HCT116 (cell line): ENCODE measurements at regions not wholly inside any gene's neighbourhood (a gene's known extent, or its start where the extent isn't known, plus 50 kb on each side); places are given as distances from the start of the nearest gene placed in this dataset.

ENCODE experiments used
- CTCF ChIP-seq, 3 experiments: fragments of 200-600 bp in 1 of 3; sonication (generic) in 1 of 3; IDR thresholded peaks in 2 of 3; conservative IDR thresholded peaks in 1 of 3; 2 replicates each; pipeline ENCODE4 v1.5.1; 2012 to 2017; ENCODE audit warnings: low read depth in 2 of 3, low read length in 2 of 3, antibody characterized with exemption in 1 of 3, borderline replicate concordance in 1 of 3, control low read depth in 1 of 3, mild to moderate bottlenecking in 1 of 3, mixed read lengths in 1 of 3, mixed run types in 1 of 3, moderate library complexity in 1 of 3; ENCODE audit not compliant: insufficient read depth in 1 of 3
- EGR1 ChIP-seq: IDR thresholded peaks from 2 replicates; pipeline ENCODE4 v1.6.1; 2012; ENCODE audit warnings: low read depth
- EZH2 ChIP-seq: fragments of 200-600 bp; sonication (generic); IDR thresholded peaks from 2 replicates; pipeline ENCODE4 v1.6.1; 2017; ENCODE audit warnings: antibody characterized with exemption, mixed run types
- EZH2phosphoT487 ChIP-seq: fragments of 200-600 bp; IDR thresholded peaks from 2 replicates; pipeline ENCODE4 v1.6.1; 2018; ENCODE audit warnings: antibody characterized with exemption, borderline replicate concordance
- FOSL1 ChIP-seq: IDR thresholded peaks from 2 replicates; pipeline ENCODE4 v1.6.1; 2012; ENCODE audit warnings: low read depth
- POLR2A ChIP-seq: IDR thresholded peaks from 2 replicates; pipeline ENCODE4 v1.7.0; 2011; ENCODE audit warnings: borderline replicate concordance; ENCODE audit not compliant: insufficient read depth, insufficient read length; ENCODE audit errors: extremely low read depth
- POLR2AphosphoS5 ChIP-seq: IDR thresholded peaks from 2 replicates; pipeline ENCODE4 v1.6.1; 2011; ENCODE audit warnings: mild to moderate bottlenecking, low read depth, low read length, moderate library complexity
- RAD21 ChIP-seq: IDR thresholded peaks from 2 replicates; pipeline ENCODE4 v1.6.1; 2012; ENCODE audit warnings: low read depth, mild to moderate bottlenecking
- SP1 ChIP-seq: IDR thresholded peaks from 2 replicates; pipeline ENCODE4 v1.6.1; 2012; ENCODE audit warnings: low read depth
- SRF ChIP-seq: IDR thresholded peaks from 2 replicates; pipeline ENCODE4 v1.6.1; 2012; ENCODE audit warnings: low read depth
- TF ChIP-seq, protein P1 (sequence below): IDR thresholded peaks from 2 replicates; pipeline ENCODE4 v1.6.1; 2012
- TF ChIP-seq, protein P2 (sequence below): IDR thresholded peaks from 2 replicates; pipeline ENCODE4 v1.6.1; 2011; ENCODE audit warnings: mild to moderate bottlenecking, low read length, moderate library complexity; ENCODE audit not compliant: insufficient replicate concordance; ENCODE audit errors: extremely low read depth
- TF ChIP-seq, protein P3 (sequence below): IDR thresholded peaks from 2 replicates; pipeline ENCODE4 v1.6.1; 2012; ENCODE audit warnings: low read depth

- TF ChIP-seq SP1 (no peak), POLR2A (no peak), POLR2AphosphoS5 (no peak), CTCF (IDR thresholded peaks at IDR 0.05 in 2 of 3, conservative IDR thresholded peaks at IDR 0.05 in 1 of 3; ENCODE audit: borderline replicate concordance in 1 of 3, insufficient read depth in 1 of 3, low read depth in 2 of 3, low read length in 2 of 3) (no peak), RAD21 (no peak), EZH2 (no peak), FOSL1 (no peak), EGR1 (no peak), SRF (no peak), EZH2phosphoT487 (no peak)
- TF ChIP-seq, protein P1, sequence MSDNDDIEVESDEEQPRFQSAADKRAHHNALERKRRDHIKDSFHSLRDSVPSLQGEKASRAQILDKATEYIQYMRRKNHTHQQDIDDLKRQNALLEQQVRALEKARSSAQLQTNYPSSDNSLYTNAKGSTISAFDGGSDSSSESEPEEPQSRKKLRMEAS = no peak
- TF ChIP-seq, protein P2, sequence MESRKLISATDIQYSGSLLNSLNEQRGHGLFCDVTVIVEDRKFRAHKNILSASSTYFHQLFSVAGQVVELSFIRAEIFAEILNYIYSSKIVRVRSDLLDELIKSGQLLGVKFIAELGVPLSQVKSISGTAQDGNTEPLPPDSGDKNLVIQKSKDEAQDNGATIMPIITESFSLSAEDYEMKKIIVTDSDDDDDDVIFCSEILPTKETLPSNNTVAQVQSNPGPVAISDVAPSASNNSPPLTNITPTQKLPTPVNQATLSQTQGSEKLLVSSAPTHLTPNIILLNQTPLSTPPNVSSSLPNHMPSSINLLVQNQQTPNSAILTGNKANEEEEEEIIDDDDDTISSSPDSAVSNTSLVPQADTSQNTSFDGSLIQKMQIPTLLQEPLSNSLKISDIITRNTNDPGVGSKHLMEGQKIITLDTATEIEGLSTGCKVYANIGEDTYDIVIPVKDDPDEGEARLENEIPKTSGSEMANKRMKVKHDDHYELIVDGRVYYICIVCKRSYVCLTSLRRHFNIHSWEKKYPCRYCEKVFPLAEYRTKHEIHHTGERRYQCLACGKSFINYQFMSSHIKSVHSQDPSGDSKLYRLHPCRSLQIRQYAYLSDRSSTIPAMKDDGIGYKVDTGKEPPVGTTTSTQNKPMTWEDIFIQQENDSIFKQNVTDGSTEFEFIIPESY = no peak
- TF ChIP-seq, protein P3, sequence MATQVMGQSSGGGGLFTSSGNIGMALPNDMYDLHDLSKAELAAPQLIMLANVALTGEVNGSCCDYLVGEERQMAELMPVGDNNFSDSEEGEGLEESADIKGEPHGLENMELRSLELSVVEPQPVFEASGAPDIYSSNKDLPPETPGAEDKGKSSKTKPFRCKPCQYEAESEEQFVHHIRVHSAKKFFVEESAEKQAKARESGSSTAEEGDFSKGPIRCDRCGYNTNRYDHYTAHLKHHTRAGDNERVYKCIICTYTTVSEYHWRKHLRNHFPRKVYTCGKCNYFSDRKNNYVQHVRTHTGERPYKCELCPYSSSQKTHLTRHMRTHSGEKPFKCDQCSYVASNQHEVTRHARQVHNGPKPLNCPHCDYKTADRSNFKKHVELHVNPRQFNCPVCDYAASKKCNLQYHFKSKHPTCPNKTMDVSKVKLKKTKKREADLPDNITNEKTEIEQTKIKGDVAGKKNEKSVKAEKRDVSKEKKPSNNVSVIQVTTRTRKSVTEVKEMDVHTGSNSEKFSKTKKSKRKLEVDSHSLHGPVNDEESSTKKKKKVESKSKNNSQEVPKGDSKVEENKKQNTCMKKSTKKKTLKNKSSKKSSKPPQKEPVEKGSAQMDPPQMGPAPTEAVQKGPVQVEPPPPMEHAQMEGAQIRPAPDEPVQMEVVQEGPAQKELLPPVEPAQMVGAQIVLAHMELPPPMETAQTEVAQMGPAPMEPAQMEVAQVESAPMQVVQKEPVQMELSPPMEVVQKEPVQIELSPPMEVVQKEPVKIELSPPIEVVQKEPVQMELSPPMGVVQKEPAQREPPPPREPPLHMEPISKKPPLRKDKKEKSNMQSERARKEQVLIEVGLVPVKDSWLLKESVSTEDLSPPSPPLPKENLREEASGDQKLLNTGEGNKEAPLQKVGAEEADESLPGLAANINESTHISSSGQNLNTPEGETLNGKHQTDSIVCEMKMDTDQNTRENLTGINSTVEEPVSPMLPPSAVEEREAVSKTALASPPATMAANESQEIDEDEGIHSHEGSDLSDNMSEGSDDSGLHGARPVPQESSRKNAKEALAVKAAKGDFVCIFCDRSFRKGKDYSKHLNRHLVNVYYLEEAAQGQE = no peak
Measured at GRCh38 chr2:160561551-160562295, 68.1 kb upstream of the RBMS1 start.
